Heart right ventricle (tissue), 16 donors: ENCODE measurements at regions not wholly inside any gene's neighbourhood (a gene's known extent, or its start where the extent isn't known, plus 50 kb on each side); places are given as distances from the start of the nearest gene placed in this dataset.

ENCODE experiments used
- ATAC-seq, 8 donors: fragments of 200-7000 bp; cut with Tn5 transposase; one replicate each; pipeline ENCODE4 v1.9.1; 2020; ENCODE audit warnings: mild to moderate bottlenecking in 8 of 8, moderate library complexity in 8 of 8, moderate number of reproducible peaks in 1 of 8
- DNase-seq, 2 donors: peaks; one replicate each; pipeline ENCODE4 v3.0.0-alpha.2; 2020
- H3K27ac ChIP-seq, 10 donors: fragments of 200-600 bp; sonication (generic) in 2 of 10; one replicate each; pipeline versions ENCODE4 v1.5.0 to v1.8.0; 2020 to 2022; ENCODE audit warnings: mild to moderate bottlenecking in 3 of 10
- H3K27me3 ChIP-seq, 7 donors: fragments of 200-600 bp; one replicate each; pipeline ENCODE4 v1.8.0; 2021 to 2022; ENCODE audit warnings: mild to moderate bottlenecking in 2 of 7
- H3K36me3 ChIP-seq, 9 donors: fragments of 200-600 bp; sonication (generic) in 1 of 9; one replicate each; pipeline versions ENCODE4 v1.5.0 to v1.8.0; 2020 to 2022; ENCODE audit warnings: mild to moderate bottlenecking in 2 of 9
- H3K4me1 ChIP-seq, 9 donors: fragments of 200-600 bp; sonication (generic) in 1 of 9; one replicate each; pipeline versions ENCODE4 v1.5.0 to v1.8.0; 2020 to 2022; ENCODE audit warnings: mild to moderate bottlenecking in 4 of 9
- H3K4me3 ChIP-seq, 10 donors: fragments of 200-600 bp; sonication (generic) in 2 of 10; one replicate each; pipeline versions ENCODE4 v1.5.0 to v1.8.0; 2020 to 2022; ENCODE audit warnings: mild to moderate bottlenecking in 7 of 10, moderate library complexity in 2 of 10
- H3K9me3 ChIP-seq, 11 donors: fragments of 200-600 bp in 10 of 11; sonication (generic) in 2 of 11; one replicate each; pipeline versions ENCODE4 v1.5.0 to v1.8.0; 2013 to 2022; ENCODE audit warnings: mild to moderate bottlenecking in 2 of 11, control low read depth in 1 of 11, moderate library complexity in 1 of 11
- CTCF ChIP-seq, 9 donors: fragments of 200-600 bp; sonication (generic) in 2 of 9; IDR thresholded peaks; one replicate each; pipeline versions ENCODE4 v1.5.0 to v1.8.0; 2021 to 2022; ENCODE audit warnings: antibody characterized with exemption in 9 of 9, mild to moderate bottlenecking in 5 of 9, moderate library complexity in 1 of 9
- WGBS, 2 donors: extraction: QIAGEN DNeasy Blood & Tissue Kit; methylation state at CpG; one replicate each; pipeline ENCODE4 v1.1.7; 2013; ENCODE audit warnings: inconsistent platforms in 1 of 2; 5-methylcytosine and 5-hydroxymethylcytosine counted together
- intact Hi-C, 10 donors: fragments of 100-400 bp; cut with DNase I; formaldehyde crosslinking; loops; one replicate each; pipeline versions ENCODE4 v1.11.1 to v1.14.2; 2022
- donor health status: Arrhythmogenic right ventricular cardiomyopathy.
- donor health status: ischemic (EF 13 %, LVEDD 7.1; RV severe dilation, severe dysfunction).
- donor health status: healthy with polysubstance abuse.
- donor health status: DM: no; HTN: yes; CAD: no.
- donor health status: DM: no; HTN: no; CAD: no.
- donor health status: ischemic (EF 25% LVEDD 6.9; RV normal size, moderate dysfunction).
- donor health status: ischemic (EF 25% LVEDD 5.7; RV mildly dilated, moderate dysfunction).
- donor health status: healthy.
- donor health status: DM: yes; HTN: yes; CAD: no.
- donor health status: Ischemic cardiomyopathy.
- donor health status: ischemic (EF 35%, LVEDD 5.7; RV mildly dilated, moderate dysfunction).
- donor health status: nonischemic (EF 11% LVEDD 7.7; RV severe dilation, severe dysfunction).
- donor health status: DM: yes; HTN: yes; CAD: no.
- donor health status: PGD.
- donor health status: ischemic (EF 29% LVEDD 5.4; RV normal size, mild dysfunction).
- donor health status: nonischemic (EF 23%, LVEDD 6.1; RV moderate dilation, normal function).

GRCh38 chr5:125440905-125441304, 694.5 kb upstream of the ZNF608 start:
- Histone ChIP-seq H3K9me3 (peaks cover 0 to 61% (median 27%) of the 10 kb centered on the region in 11 donors), H3K27me3 (no peaks in the 10 kb centered on the region), H3K4me3 (no peak overlapping the region), H3K36me3 (no peaks in the 10 kb centered on the region), H3K4me1 (no peaks in the 10 kb centered on the region), H3K27ac (no peak overlapping the region)
- DNase-seq = no peak
- ATAC-seq = no peak
- 83 to 85% methylated on average over 3 of the region's 3 CpGs for WGBS, 2 donors
- no peak for TF ChIP-seq CTCF (IDR thresholded peaks at IDR 0.05)
- intact Hi-C loops = no loop called here

- Histone ChIP-seq H3K36me3 (no peaks in the 10 kb centered on the region), H3K27ac (no peak overlapping the region), H3K27me3 (no peaks in the 10 kb centered on the region), H3K4me1 (no peaks in the 10 kb centered on the region), H3K4me3 (no peak overlapping the region), H3K9me3 (peaks cover 0 to 37% (median 12%) of the 10 kb centered on the region in 11 donors)
- TF ChIP-seq CTCF (IDR thresholded peaks at IDR 0.05) = no peak
- ATAC-seq (no peak), DNase-seq (no peak)
- intact Hi-C loops = no loop called here
- WGBS, 2 donors = 82 to 85% methylated on average over 3 of the region's 3 CpGs
Measured at GRCh38 chr5:125446986-125447385, 700.5 kb upstream of the ZNF608 start.

- no peak for ATAC-seq
- no peak for DNase-seq
- intact Hi-C loops = no loop called here
- H3K4me3 ChIP-seq = no peak overlapping the region
- H3K27ac ChIP-seq = no peak overlapping the region
- H3K9me3 ChIP-seq = no peaks in the 10 kb centered on the region
- no peak for TF ChIP-seq CTCF (IDR thresholded peaks at IDR 0.05)
- no peaks in the 10 kb centered on the region for H3K27me3 ChIP-seq
- no peaks in the 10 kb centered on the region for H3K4me1 ChIP-seq
- 49 to 76% methylated on average over 2 of the region's 2 CpGs for WGBS, 2 donors
- no peaks in the 10 kb centered on the region for H3K36me3 ChIP-seq
Measured at GRCh38 chr5:125450771-125451170, 704.3 kb upstream of the ZNF608 start.

GRCh38 chr5:125451622-125452021, 705.2 kb upstream of the ZNF608 start:
- ATAC-seq = no peak
- no peaks in the 10 kb centered on the region for H3K9me3 ChIP-seq
- no peak for DNase-seq

More at GRCh38 chr5:125451622-125452021, 705.2 kb upstream of the ZNF608 start:
- H3K4me1 ChIP-seq = no peaks in the 10 kb centered on the region
- no peak for TF ChIP-seq CTCF (IDR thresholded peaks at IDR 0.05)
- intact Hi-C loops = no loop called here
- H3K27ac ChIP-seq = no peak overlapping the region
- H3K4me3 ChIP-seq = no peak overlapping the region
- no peaks in the 10 kb centered on the region for H3K27me3 ChIP-seq
- no peaks in the 10 kb centered on the region for H3K36me3 ChIP-seq
